ENCODE measurements at regions not wholly inside any gene's neighbourhood (a gene's known extent, or its start where the extent isn't known, plus 50 kb on each side); places are given as distances from the start of the nearest gene placed in this dataset.
"Not testable (repeated sequence)": the region's sequence is repeated elsewhere in the genome, so short reads cannot be mapped to it uniquely, and the experiment has no call there.

DNA sequence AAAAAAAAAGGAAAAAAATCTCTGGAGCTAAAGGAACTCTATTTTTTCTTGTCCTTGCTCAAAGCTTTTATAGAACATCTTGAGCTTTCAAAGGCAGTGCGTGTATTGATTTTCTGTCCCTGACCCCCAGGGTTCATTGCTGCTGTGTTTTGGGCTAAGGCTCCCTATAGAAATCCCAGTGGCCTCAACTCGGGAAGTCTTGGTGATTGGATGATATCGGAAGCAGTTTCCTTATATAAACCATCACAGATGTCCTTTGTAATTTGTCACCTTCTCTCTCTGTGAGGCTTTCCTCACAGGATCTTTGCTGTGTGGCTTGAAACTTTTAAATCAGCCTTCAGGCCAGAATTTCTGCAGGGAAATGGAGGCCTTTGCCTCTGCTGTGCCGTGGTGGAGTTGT, 397.7 kb downstream of the RPS6KC1 start:
- no peaks in the 10 kb centered on the region for H3K36me3 Mint-ChIP-seq (ENCODE audit: low read depth)
- no peaks in the 10 kb centered on the region for H3K9me3 Mint-ChIP-seq (ENCODE audit: low read depth)
- no peak overlapping the region for H3K4me3 Mint-ChIP-seq (ENCODE audit: unreplicated experiment)
- H3K4me1 Mint-ChIP-seq (ENCODE audit: low read depth) = no peaks in the 10 kb centered on the region
- H3K27ac Mint-ChIP-seq (ENCODE audit: unreplicated experiment) = no peak overlapping the region
- no peak for DNase-seq (ENCODE audit: low spot score)
- TF ChIP-seq, protein P1, sequence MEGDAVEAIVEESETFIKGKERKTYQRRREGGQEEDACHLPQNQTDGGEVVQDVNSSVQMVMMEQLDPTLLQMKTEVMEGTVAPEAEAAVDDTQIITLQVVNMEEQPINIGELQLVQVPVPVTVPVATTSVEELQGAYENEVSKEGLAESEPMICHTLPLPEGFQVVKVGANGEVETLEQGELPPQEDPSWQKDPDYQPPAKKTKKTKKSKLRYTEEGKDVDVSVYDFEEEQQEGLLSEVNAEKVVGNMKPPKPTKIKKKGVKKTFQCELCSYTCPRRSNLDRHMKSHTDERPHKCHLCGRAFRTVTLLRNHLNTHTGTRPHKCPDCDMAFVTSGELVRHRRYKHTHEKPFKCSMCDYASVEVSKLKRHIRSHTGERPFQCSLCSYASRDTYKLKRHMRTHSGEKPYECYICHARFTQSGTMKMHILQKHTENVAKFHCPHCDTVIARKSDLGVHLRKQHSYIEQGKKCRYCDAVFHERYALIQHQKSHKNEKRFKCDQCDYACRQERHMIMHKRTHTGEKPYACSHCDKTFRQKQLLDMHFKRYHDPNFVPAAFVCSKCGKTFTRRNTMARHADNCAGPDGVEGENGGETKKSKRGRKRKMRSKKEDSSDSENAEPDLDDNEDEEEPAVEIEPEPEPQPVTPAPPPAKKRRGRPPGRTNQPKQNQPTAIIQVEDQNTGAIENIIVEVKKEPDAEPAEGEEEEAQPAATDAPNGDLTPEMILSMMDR (IDR thresholded peaks at IDR 0.05) = no peak
- H3K27me3 Mint-ChIP-seq (ENCODE audit: low read depth) = peaks cover 7% of the 10 kb centered on the region

DNA sequence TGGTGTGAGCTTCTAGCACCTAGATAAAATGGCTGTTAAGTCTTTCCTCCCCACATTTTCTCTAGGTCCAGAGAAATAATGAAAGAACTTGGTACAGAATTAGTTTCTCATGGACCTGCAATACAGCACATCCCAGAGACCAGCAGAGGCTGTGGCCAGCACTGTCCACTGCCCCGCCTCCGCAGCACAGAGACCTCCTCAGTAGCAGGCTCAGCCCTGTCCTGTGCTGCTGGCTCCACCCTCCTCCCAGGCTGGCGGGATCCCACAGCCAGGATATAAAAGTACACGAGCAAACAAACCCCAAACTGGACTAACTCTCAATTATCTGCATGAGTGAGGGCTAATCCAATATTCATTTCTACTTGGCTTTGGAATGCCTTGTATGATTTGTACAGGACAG, 401.5 kb downstream of the RPS6KC1 start:
- Mint-ChIP-seq H3K4me1 (ENCODE audit: low read depth) (peaks cover 7% of the 10 kb centered on the region), H3K9me3 (ENCODE audit: low read depth) (no peaks in the 10 kb centered on the region), H3K4me3 (ENCODE audit: unreplicated experiment) (no peak overlapping the region), H3K27ac (ENCODE audit: unreplicated experiment) (no peak overlapping the region), H3K27me3 (ENCODE audit: low read depth) (peaks cover 2% of the 10 kb centered on the region), H3K36me3 (ENCODE audit: low read depth) (no peaks in the 10 kb centered on the region)
- no peak for DNase-seq (ENCODE audit: low spot score)
- TF ChIP-seq, protein P1 (IDR thresholded peaks at IDR 0.05) = no peak

DNA sequence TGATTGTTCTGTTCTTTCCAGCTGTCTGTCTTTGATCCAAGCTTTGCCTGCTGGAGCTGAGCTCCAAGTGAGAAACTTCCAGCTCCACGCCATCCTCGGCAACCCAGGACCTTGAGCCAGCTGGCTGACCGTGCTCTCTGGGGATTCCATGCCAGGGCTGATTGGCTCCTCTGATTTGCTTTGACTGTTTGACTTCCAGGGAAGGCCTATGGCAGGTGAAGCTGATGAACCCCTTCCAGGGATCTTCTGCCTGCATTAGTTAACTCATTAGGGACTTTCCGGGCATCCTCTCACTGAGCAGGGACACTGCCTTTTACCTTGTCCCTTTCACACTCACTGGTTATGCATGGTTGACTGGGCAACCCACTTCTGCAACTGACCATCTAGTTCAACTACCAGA, 406.1 kb downstream of the RPS6KC1 start:
- H3K4me1 Mint-ChIP-seq (ENCODE audit: low read depth) = peaks cover 12% of the 10 kb centered on the region
- H3K4me3 Mint-ChIP-seq (ENCODE audit: unreplicated experiment) = no peak overlapping the region
- TF ChIP-seq, protein P1 (IDR thresholded peaks at IDR 0.05) = no peak
- H3K36me3 Mint-ChIP-seq (ENCODE audit: low read depth) = no peaks in the 10 kb centered on the region
- H3K9me3 Mint-ChIP-seq (ENCODE audit: low read depth) = peaks cover 18% of the 10 kb centered on the region
- H3K27ac Mint-ChIP-seq (ENCODE audit: unreplicated experiment) = no peak overlapping the region
- no peak for DNase-seq (ENCODE audit: low spot score)
- H3K27me3 Mint-ChIP-seq (ENCODE audit: low read depth) = no peaks in the 10 kb centered on the region

GRCh38 chr1:213457733-213458132, 406.7 kb downstream of the RPS6KC1 start:
- peaks cover 18% of the 10 kb centered on the region for H3K9me3 Mint-ChIP-seq (ENCODE audit: low read depth)
- H3K4me3 Mint-ChIP-seq (ENCODE audit: unreplicated experiment) = no peak overlapping the region
- H3K36me3 Mint-ChIP-seq (ENCODE audit: low read depth) = no peaks in the 10 kb centered on the region
- no peak for DNase-seq (ENCODE audit: low spot score)
- TF ChIP-seq, protein P1 (IDR thresholded peaks at IDR 0.05) = no peak
- H3K27me3 Mint-ChIP-seq (ENCODE audit: low read depth) = no peaks in the 10 kb centered on the region
- peaks cover 12% of the 10 kb centered on the region for H3K4me1 Mint-ChIP-seq (ENCODE audit: low read depth)
- H3K27ac Mint-ChIP-seq (ENCODE audit: unreplicated experiment) = no peak overlapping the region

DNA sequence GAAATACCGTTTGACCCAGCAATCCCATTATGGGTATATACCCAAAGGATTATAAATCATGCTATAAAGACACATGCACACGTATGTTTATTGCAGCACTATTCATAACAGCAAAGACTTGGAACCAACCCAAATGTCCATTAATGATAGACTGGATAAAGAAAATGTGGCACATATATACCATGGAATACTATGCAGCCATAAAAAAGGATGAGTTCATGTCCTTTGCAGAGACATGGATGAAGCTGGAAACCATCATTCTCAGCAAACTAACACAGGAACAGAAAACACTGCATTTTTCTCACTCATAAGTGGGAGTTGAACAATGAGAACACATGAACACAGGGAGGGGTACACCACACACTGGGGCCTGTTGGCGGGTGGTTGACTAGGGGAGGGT, 411.3 kb downstream of the RPS6KC1 start:
- not testable (repeated sequence) for H3K4me1 Mint-ChIP-seq (ENCODE audit: low read depth); H3K36me3 Mint-ChIP-seq (ENCODE audit: low read depth); DNase-seq (ENCODE audit: low spot score); H3K27me3 Mint-ChIP-seq (ENCODE audit: low read depth); H3K4me3 Mint-ChIP-seq (ENCODE audit: unreplicated experiment); H3K27ac Mint-ChIP-seq (ENCODE audit: unreplicated experiment)
- H3K9me3 Mint-ChIP-seq (ENCODE audit: low read depth) = peaks cover 18% of the 10 kb centered on the region

DNA sequence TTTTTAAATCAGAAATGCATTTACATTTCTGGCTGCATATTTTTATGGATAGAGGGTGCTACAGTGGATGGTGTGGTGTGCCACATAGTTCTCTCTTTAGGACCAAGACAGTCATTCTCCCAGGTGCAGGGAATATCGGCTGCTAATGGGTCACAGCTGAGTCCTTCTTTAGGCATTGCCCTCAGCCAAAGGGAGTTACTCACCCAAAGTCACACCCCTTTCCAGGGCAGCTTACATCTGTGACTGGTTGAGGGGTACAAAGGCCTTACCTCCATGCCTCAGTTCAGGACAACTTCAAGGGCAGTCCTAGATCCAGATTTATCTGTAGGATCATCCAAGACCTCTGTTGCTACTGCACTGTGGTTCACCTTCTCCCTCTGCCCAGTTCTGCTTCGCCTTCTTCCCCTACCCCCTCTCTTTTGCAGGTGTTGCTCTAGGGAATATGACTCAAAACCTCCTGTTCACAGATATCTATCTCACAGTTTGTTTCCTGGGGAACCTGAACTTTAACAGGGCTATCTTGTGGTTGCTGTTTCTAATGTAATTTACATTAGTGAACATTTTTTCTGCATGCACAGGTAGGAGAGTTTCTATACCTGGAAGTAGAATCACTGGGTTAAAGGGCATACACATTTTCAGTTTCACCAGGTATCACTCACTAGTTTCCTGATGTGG, 413.9 kb downstream of the RPS6KC1 start:
- Mint-ChIP-seq H3K36me3 (ENCODE audit: low read depth) (no peaks in the 10 kb centered on the region), H3K27ac (ENCODE audit: unreplicated experiment) (no peak overlapping the region), H3K27me3 (ENCODE audit: low read depth) (peaks cover 4% of the 10 kb centered on the region), H3K4me1 (ENCODE audit: low read depth) (no peaks in the 10 kb centered on the region), H3K9me3 (ENCODE audit: low read depth) (peaks cover 10% of the 10 kb centered on the region), H3K4me3 (ENCODE audit: unreplicated experiment) (no peak overlapping the region)
- no peak for DNase-seq (ENCODE audit: low spot score)
- TF ChIP-seq, protein P1 (IDR thresholded peaks at IDR 0.05) = no peak
